ENCODE measurements at regions not wholly inside any gene's neighbourhood (a gene's known extent, or its start where the extent isn't known, plus 50 kb on each side); places are given as distances from the start of the nearest gene placed in this dataset.
"Not testable (repeated sequence)": the region's sequence is repeated elsewhere in the genome, so short reads cannot be mapped to it uniquely, and the experiment has no call there.

- DNase-seq (ENCODE audit: low read depth in 2 of 3, low spot score in 2 of 3) = not testable (repeated sequence)
Observed at GRCh38 chr10:129213996-129214395, 253.0 kb upstream of the MGMT start.

GRCh38 chr10:129219364-129219763 is 247.7 kb upstream of the MGMT start:
- no peak for DNase-seq (ENCODE audit: low read depth in 2 of 3, low spot score in 2 of 3)

- no peak for DNase-seq (ENCODE audit: low read depth in 2 of 3, low spot score in 2 of 3)
Observed at GRCh38 chr10:129222436-129222835, 244.6 kb upstream of the MGMT start.

GRCh38 chr10:129223363-129223762 is 243.7 kb upstream of the MGMT start:
- DNase-seq (ENCODE audit: low read depth in 2 of 3, low spot score in 2 of 3) = no peak

GRCh38 chr10:129224065-129224464 is 243.0 kb upstream of the MGMT start:
- no peak for DNase-seq (ENCODE audit: low read depth in 2 of 3, low spot score in 2 of 3)

- no peak for DNase-seq (ENCODE audit: low read depth in 2 of 3, low spot score in 2 of 3)
Observed at GRCh38 chr10:129231821-129232220, 235.2 kb upstream of the MGMT start.

- DNase-seq (ENCODE audit: low read depth in 2 of 3, low spot score in 2 of 3) = no peak
Observed at GRCh38 chr10:129233351-129234148, 233.5 kb upstream of the MGMT start.

- DNase-seq (ENCODE audit: low read depth in 2 of 3, low spot score in 2 of 3) = no peak
Observed at GRCh38 chr10:129236274-129236691, 230.8 kb upstream of the MGMT start.

GRCh38 chr10:129241461-129241860 is 225.6 kb upstream of the MGMT start:
- no peak for DNase-seq (ENCODE audit: low read depth in 2 of 3, low spot score in 2 of 3)

GRCh38 chr10:129244298-129244697 is 222.7 kb upstream of the MGMT start:
- no peak for DNase-seq (ENCODE audit: low read depth in 2 of 3, low spot score in 2 of 3)

- no peak for DNase-seq (ENCODE audit: low read depth in 2 of 3, low spot score in 2 of 3)
Observed at GRCh38 chr10:129244757-129245156, 222.3 kb upstream of the MGMT start.

- no peak for DNase-seq (ENCODE audit: low read depth in 2 of 3, low spot score in 2 of 3)
Observed at GRCh38 chr10:129253161-129253864, 213.7 kb upstream of the MGMT start.

- no peak for DNase-seq (ENCODE audit: low read depth in 2 of 3, low spot score in 2 of 3)
Observed at GRCh38 chr10:129253865-129254179, 213.2 kb upstream of the MGMT start.

- no peak for DNase-seq (ENCODE audit: low read depth in 2 of 3, low spot score in 2 of 3)
Observed at GRCh38 chr10:129258283-129258923, 208.6 kb upstream of the MGMT start.

GRCh38 chr10:129259128-129259815 is 207.8 kb upstream of the MGMT start:
- no peak for DNase-seq (ENCODE audit: low read depth in 2 of 3, low spot score in 2 of 3)

- no peak for DNase-seq (ENCODE audit: low read depth in 2 of 3, low spot score in 2 of 3)
Observed at GRCh38 chr10:129272176-129272575, 194.9 kb upstream of the MGMT start.

- no peak for DNase-seq (ENCODE audit: low read depth in 2 of 3, low spot score in 2 of 3)
Observed at GRCh38 chr10:129272866-129273650, 194.0 kb upstream of the MGMT start.

GRCh38 chr10:129273860-129274259 is 193.2 kb upstream of the MGMT start:
- no peak for DNase-seq (ENCODE audit: low read depth in 2 of 3, low spot score in 2 of 3)

GRCh38 chr10:129274748-129275474 is 192.1 kb upstream of the MGMT start:
- DNase-seq (ENCODE audit: low read depth in 2 of 3, low spot score in 2 of 3) = no peak

GRCh38 chr10:129275886-129276285 is 191.2 kb upstream of the MGMT start:
- DNase-seq (ENCODE audit: low read depth in 2 of 3, low spot score in 2 of 3) = no peak
